CD4-positive, CD25-positive, alpha-beta regulatory T cell (primary cell): ENCODE measurements at regions not wholly inside any gene's neighbourhood (a gene's known extent, or its start where the extent isn't known, plus 50 kb on each side); places are given as distances from the start of the nearest gene placed in this dataset.

ENCODE experiments used
- ATAC-seq, 2 donors: fragments of 150-1000 bp; cut with Tn5 transposase; one replicate each; pipeline ENCODE4 v1.10.0; 2021; ENCODE audit warnings: low read depth in 2 of 2, moderate number of reproducible peaks in 2 of 2, moderate library complexity in 1 of 2
- DNase-seq, 3 donors: peaks; one replicate each; pipeline versions ENCODE4 v3.0.0 to v3.0.0-alpha.2; 2012 to 2022; ENCODE audit warnings: mixed read lengths in 1 of 3
- H3K27ac ChIP-seq: one replicate; pipeline ENCODE4 v1.7.0; 2013; ENCODE audit warnings: mild to moderate bottlenecking, low read length; ENCODE audit not compliant: insufficient read depth, poor library complexity, severe bottlenecking
- H3K27me3 ChIP-seq: one replicate; pipeline ENCODE4 v1.7.0; 2013; ENCODE audit warnings: low read length; ENCODE audit not compliant: control insufficient read depth, insufficient read depth
- H3K36me3 ChIP-seq: one replicate; pipeline ENCODE4 v1.7.0; 2013; ENCODE audit warnings: mild to moderate bottlenecking, low read length, moderate library complexity; ENCODE audit not compliant: control insufficient read depth, insufficient read depth
- H3K4me1 ChIP-seq: 2 replicates; pipeline ENCODE4 v1.7.0; 2013; ENCODE audit warnings: mild to moderate bottlenecking, low read length; ENCODE audit not compliant: insufficient read depth, control insufficient read depth, poor library complexity, severe bottlenecking
- H3K4me3 ChIP-seq: one replicate; pipeline ENCODE4 v1.7.0; 2013; ENCODE audit warnings: low read depth, mild to moderate bottlenecking, low read length, moderate library complexity
- H3K9me3 ChIP-seq, 2 experiments: 1 replicate in 1 of 2; 2 replicates in 1 of 2; pipeline ENCODE4 v1.7.0; 2013; ENCODE audit warnings: low read length in 2 of 2, mild to moderate bottlenecking in 1 of 2, moderate library complexity in 1 of 2; ENCODE audit not compliant: control insufficient read depth in 2 of 2
- H3K27ac Mint-ChIP-seq, 3 donors: one replicate each; pipeline ENCODE4 v1.8.0; 2020 to 2022; ENCODE audit warnings: mild to moderate bottlenecking in 3 of 3, mixed read lengths in 3 of 3, moderate library complexity in 2 of 3
- H3K27me3 Mint-ChIP-seq: one replicate; pipeline ENCODE4 v1.8.0; 2022; ENCODE audit warnings: mild to moderate bottlenecking, mixed read lengths
- H3K36me3 Mint-ChIP-seq: one replicate; pipeline ENCODE4 v1.8.0; 2020; ENCODE audit warnings: mixed read lengths
- H3K4me1 Mint-ChIP-seq, 4 donors: one replicate each; pipeline ENCODE4 v1.8.0; 2020 to 2022; ENCODE audit warnings: mixed read lengths in 4 of 4, mild to moderate bottlenecking in 1 of 4
- H3K4me3 Mint-ChIP-seq, 4 donors: one replicate each; pipeline ENCODE4 v1.8.0; 2020 to 2022; ENCODE audit warnings: mild to moderate bottlenecking in 4 of 4, mixed read lengths in 4 of 4, moderate library complexity in 3 of 4
- H3K9me3 Mint-ChIP-seq, 7 donors: one replicate each; pipeline ENCODE4 v1.8.0; 2020 to 2022; ENCODE audit warnings: mixed read lengths in 7 of 7, mild to moderate bottlenecking in 3 of 7, moderate library complexity in 2 of 7

DNA sequence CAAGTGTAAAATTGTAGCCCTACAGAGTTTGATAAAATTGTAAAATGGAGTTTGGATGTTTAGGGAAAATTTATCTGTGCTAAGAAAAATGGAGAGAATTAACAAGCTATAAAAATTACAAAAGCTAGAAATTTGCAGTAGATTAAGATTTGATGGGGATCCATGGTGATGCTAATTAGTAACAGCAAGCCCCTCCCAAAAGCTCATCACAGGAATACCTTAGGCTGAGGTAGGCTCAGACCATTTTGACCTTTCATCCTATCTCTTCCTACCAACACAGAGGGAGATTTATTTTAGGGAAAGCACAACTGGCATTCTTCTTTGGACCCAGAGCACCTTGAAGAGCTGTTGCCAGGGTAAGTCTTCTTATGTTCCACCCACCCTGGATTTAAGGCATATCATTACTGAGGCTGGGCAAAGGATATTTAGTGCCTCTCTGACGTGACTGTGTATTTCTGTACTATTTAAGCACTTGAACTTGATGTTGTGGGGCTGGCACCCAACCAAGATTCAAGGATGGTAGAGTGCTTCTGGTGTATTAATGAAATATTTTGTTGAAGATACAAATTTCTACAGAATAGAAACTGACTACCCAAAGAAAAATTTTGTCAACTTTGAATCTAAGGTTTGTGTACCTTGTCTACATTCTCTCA lies 70.8 kb upstream of the SLC39A10 start:
- Histone ChIP-seq H3K9me3 (no peaks in the 10 kb centered on the region), H3K4me1 (no peaks in the 10 kb centered on the region), H3K36me3 (no peaks in the 10 kb centered on the region), H3K4me3 (no peak overlapping the region), H3K27me3 (no peaks in the 10 kb centered on the region), H3K27ac (no peak overlapping the region)
- no peaks in the 10 kb centered on the region for H3K36me3 Mint-ChIP-seq
- ATAC-seq = no peak
- no peaks in the 10 kb centered on the region for H3K27me3 Mint-ChIP-seq
- peak overlapping the region in 2 of 3 donors; percentile 33 to 67 for H3K27ac Mint-ChIP-seq
- no peak for DNase-seq
- peaks cover 0 to 28% (median 10%) of the 10 kb centered on the region in 4 donors for H3K4me1 Mint-ChIP-seq
- H3K4me3 Mint-ChIP-seq = no peak overlapping the region
- H3K9me3 Mint-ChIP-seq = no peaks in the 10 kb centered on the region

DNA sequence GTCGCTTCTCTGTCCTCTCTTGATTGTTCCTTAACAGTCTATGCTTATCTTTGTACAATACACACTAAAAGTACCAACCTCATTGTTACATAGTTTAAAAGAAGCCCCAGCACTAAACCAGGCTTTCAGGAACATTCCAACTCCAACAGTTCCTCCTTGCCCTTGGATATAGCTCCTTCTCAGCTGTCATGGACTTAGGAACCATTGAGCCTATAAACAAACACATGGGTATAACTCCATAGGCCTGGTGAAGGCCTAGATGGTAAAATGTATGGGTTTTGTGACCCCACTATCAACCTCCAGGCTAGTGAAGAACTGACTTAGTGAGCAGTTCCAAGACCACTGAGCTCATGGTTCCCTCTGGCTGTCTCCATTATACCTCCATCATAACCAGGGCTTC lies 74.8 kb upstream of the SLC39A10 start:
- Histone ChIP-seq H3K36me3 (no peaks in the 10 kb centered on the region), H3K4me3 (no peak overlapping the region), H3K27ac (peak overlapping the region; percentile 10), H3K27me3 (no peaks in the 10 kb centered on the region), H3K4me1 (peaks cover 27% of the 10 kb centered on the region), H3K9me3 (no peaks in the 10 kb centered on the region)
- H3K4me3 Mint-ChIP-seq = no peak overlapping the region
- DNase-seq (no peak), ATAC-seq (no peak)
- peaks cover 0 to 4% (median 0%) of the 10 kb centered on the region in 7 donors for H3K9me3 Mint-ChIP-seq
- no peaks in the 10 kb centered on the region for H3K27me3 Mint-ChIP-seq
- H3K27ac Mint-ChIP-seq = peak overlapping the region; percentile 54 to 78 (median 66)
- H3K36me3 Mint-ChIP-seq = no peaks in the 10 kb centered on the region
- peaks cover 15 to 47% (median 25%) of the 10 kb centered on the region in 4 donors for H3K4me1 Mint-ChIP-seq

DNA sequence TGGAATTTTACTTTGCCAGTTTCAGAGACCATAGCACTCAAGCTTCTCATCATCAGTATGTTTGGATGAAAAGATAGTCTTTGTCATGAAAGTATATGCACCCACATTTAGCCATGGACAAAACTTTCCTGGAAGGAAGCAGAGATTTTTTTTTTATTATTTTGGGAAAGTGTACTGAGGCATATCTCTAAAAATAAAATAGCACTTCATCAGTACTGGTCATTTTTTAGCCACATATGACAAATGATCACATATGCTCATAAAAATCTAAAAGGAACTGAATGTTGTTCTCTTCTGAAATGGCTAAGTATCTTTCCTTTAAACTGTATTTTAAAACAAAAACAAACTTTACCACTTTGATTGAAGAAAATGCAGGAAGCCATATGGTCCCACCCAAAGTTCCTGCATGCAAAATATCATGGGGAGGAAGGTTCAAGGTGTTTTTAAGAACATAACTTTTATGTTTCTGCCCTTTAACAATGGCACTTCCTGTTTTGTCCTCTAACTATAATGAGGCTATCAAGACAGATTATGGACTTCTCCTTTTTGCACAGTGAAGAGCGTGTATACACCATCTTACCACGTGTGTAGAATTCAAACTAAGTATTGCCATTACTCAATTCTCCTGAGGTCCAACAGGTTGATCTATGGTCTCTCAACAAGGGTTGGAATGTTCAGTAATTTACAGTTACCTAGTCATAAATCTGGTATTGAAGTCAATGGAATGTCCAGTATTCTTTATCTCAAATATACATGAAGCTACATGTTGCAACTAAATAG lies 77.1 kb upstream of the SLC39A10 start:
- Histone ChIP-seq H3K27ac (peak overlapping the region; percentile 55), H3K9me3 (no peaks in the 10 kb centered on the region), H3K36me3 (no peaks in the 10 kb centered on the region), H3K4me3 (peak overlapping the region; percentile 76), H3K4me1 (peaks cover 39% of the 10 kb centered on the region), H3K27me3 (no peaks in the 10 kb centered on the region)
- Mint-ChIP-seq H3K9me3 (peaks cover 0 to 4% (median 0%) of the 10 kb centered on the region in 7 donors), H3K4me3 (peak overlapping the region; percentile 51 to 81 (median 70)), H3K4me1 (peaks cover 28 to 61% (median 34%) of the 10 kb centered on the region in 4 donors), H3K27ac (peak overlapping the region; percentile 78 to 89 (median 87)), H3K36me3 (no peaks in the 10 kb centered on the region), H3K27me3 (no peaks in the 10 kb centered on the region)
- ATAC-seq (peak; percentile 36 to 62), DNase-seq (peak in 1 of 3 donors; percentile 67)

DNA sequence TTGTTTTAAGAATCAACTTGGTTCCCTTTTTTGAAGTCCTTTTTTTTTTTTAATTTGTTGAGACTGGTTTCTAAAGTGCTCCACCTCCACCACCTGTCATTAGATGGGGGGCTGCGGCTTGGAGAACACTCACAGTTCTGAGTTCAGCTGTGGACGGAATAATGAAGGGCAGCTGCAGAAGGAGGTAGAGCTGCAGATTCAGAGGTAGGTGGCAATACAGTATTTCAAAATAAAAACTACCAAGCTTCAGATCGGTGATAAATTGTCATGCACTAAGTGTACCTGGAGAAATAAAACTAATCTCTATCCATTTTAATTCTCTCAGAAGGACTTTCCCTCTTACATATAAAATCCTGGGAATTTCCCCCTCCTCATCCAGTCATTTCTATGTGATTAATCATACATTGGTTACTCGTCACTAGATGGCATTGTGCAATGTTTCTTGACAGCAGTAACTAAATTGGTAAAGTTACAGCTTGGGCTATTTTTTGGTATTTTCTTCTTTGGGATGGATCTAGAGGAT lies 81.1 kb upstream of the SLC39A10 start:
- DNase-seq = peak in 1 of 3 donors; percentile 30
- Histone ChIP-seq H3K36me3 (no peaks in the 10 kb centered on the region), H3K27ac (peak overlapping the region; percentile 53), H3K27me3 (no peaks in the 10 kb centered on the region), H3K9me3 (no peaks in the 10 kb centered on the region), H3K4me1 (peaks cover 43% of the 10 kb centered on the region), H3K4me3 (peak overlapping the region; percentile 45)
- peak overlapping the region; percentile 87 to 91 (median 88) for H3K27ac Mint-ChIP-seq
- H3K36me3 Mint-ChIP-seq = no peaks in the 10 kb centered on the region
- H3K4me1 Mint-ChIP-seq = peaks cover 38 to 81% (median 46%) of the 10 kb centered on the region in 4 donors
- peak overlapping the region; percentile 49 to 81 (median 63) for H3K4me3 Mint-ChIP-seq
- no peaks in the 10 kb centered on the region for H3K27me3 Mint-ChIP-seq
- peaks cover 0 to 4% (median 0%) of the 10 kb centered on the region in 7 donors for H3K9me3 Mint-ChIP-seq
- ATAC-seq = peak; percentile 68 to 78

DNA sequence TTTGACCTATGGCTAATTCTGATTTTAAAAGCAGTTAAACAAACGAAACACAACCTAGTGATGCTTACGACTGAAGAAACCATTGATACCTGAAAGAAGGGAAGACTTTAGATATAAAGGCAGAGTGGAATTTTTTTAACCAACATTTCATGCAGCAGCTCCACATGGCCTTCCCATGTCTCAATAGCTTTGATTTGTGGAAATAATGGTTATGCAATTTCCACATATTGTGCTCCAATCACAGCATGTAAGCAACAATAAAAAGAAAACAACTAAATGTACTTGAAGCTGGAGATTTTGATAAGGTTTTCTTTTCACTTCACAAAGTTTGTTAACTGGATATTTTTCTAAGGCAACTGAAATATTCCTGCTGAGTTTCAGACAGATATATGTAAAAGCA lies 82.0 kb upstream of the SLC39A10 start:
- H3K36me3 Mint-ChIP-seq = peaks cover 3% of the 10 kb centered on the region
- peaks cover 31 to 82% (median 42%) of the 10 kb centered on the region in 4 donors for H3K4me1 Mint-ChIP-seq
- no peaks in the 10 kb centered on the region for H3K27me3 Mint-ChIP-seq
- H3K4me3 Mint-ChIP-seq = no peak overlapping the region
- Histone ChIP-seq H3K4me3 (no peak overlapping the region), H3K27ac (no peak overlapping the region), H3K9me3 (no peaks in the 10 kb centered on the region), H3K27me3 (no peaks in the 10 kb centered on the region), H3K4me1 (peaks cover 38% of the 10 kb centered on the region), H3K36me3 (no peaks in the 10 kb centered on the region)
- ATAC-seq (no peak), DNase-seq (no peak)
- H3K9me3 Mint-ChIP-seq = no peaks in the 10 kb centered on the region
- peak overlapping the region; percentile 5 to 50 (median 42) for H3K27ac Mint-ChIP-seq

DNA sequence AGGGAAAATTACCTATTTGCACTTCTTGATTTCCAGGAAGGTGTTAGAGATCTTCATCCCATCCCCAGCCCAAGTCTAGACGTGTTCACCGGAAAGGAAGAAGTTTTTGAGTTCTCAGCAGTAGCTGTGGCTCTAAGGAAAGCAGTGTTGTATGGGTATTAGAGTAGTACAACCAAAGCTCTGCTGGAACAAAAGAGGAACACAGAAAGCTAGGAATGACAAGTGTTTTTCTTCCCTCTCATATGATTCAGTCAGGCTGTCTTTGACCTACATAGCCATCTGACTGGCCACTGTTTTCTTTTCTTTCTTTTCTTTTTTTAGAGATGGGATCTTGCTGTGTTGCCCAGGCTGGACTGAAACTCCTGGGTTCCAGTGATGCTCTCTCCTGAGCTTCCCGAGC lies 82.7 kb upstream of the SLC39A10 start:
- Mint-ChIP-seq H3K4me3 (no peak overlapping the region), H3K27ac (peak overlapping the region in 2 of 3 donors; percentile 5 to 42)
- ATAC-seq = no peak

DNA sequence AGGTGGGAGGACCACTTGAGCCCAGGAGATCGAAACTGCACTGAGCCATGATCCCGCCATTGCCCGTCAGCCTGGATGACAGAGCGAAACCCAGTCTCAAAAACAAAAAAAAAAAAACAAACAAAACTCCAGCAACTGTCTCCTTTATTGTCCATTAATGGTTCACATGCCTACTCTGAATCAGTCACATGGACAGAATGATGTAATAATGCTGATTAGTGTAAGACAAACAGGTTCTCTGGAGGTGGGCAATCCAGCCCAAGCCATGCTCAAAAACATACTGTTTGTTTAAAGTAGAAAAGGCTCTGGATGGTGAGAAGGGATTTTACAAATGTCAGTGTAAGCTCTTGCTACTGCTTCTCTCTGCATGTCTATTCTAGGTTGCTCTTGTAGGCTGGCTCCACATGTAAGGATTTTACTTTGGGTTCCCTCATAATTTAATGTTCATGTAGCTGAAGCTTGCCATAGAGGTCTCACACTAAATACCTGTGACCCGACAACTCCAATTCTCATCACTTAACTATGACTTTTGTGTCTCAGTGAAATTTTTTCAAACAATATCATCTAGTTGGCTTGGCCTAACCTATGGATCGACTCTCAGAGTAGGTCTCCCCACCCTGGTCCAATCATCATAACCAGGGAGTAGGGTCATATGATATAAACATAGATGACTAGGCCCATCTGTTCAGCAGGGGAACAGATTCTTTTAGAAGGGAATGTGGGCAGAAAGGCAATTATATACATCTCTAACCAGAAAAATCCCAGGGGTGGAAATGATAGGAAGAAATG lies 83.9 kb upstream of the SLC39A10 start:
- ATAC-seq (no peak), DNase-seq (no peak)
- Histone ChIP-seq H3K9me3 (no peaks in the 10 kb centered on the region), H3K27me3 (no peaks in the 10 kb centered on the region), H3K4me1 (peaks cover 24% of the 10 kb centered on the region), H3K4me3 (no peak overlapping the region), H3K27ac (no peak overlapping the region), H3K36me3 (no peaks in the 10 kb centered on the region)
- Mint-ChIP-seq H3K4me3 (no peak overlapping the region), H3K4me1 (peaks cover 28 to 79% (median 37%) of the 10 kb centered on the region in 4 donors), H3K27me3 (no peaks in the 10 kb centered on the region), H3K27ac (peak overlapping the region; percentile 44 to 91 (median 89)), H3K36me3 (peaks cover 3% of the 10 kb centered on the region), H3K9me3 (no peaks in the 10 kb centered on the region)

More for the DNA sequence above, 82.7 kb upstream of the SLC39A10 start:
- no peaks in the 10 kb centered on the region for H3K9me3 ChIP-seq
- no peaks in the 10 kb centered on the region for H3K36me3 ChIP-seq
- no peak for DNase-seq
- no peak overlapping the region for H3K4me3 ChIP-seq
- H3K27ac ChIP-seq = no peak overlapping the region
- H3K36me3 Mint-ChIP-seq = peaks cover 3% of the 10 kb centered on the region
- no peaks in the 10 kb centered on the region for H3K27me3 ChIP-seq
- no peaks in the 10 kb centered on the region for H3K9me3 Mint-ChIP-seq
- H3K27me3 Mint-ChIP-seq = no peaks in the 10 kb centered on the region
- H3K4me1 Mint-ChIP-seq = peaks cover 28 to 82% (median 41%) of the 10 kb centered on the region in 4 donors
- peaks cover 33% of the 10 kb centered on the region for H3K4me1 ChIP-seq
